ENCODE measurements at regions not wholly inside any gene's neighbourhood (a gene's known extent, or its start where the extent isn't known, plus 50 kb on each side); places are given as distances from the start of the nearest gene placed in this dataset.

DNA sequence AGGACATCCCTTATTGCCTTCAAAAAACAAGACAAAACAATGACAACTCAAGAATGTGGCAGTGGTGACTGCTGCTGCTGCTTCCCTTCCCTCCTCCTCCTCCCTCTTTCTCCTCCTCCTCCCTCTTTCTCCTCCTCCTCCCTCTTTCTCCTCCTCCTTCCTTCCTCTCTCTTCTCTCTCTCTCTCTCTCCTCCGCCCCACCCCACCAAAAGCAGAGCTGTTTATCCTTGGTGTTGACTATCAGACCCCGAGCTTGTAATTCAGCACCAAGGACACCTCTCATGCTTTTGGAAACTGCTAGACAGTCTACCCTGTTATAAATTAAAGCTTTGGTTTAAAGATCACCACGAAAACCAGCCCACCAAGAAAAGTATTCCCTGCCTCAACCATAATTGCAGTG lies 72.4 kb upstream of the IFNAR2 start:
- DNase-seq = no peak

DNA sequence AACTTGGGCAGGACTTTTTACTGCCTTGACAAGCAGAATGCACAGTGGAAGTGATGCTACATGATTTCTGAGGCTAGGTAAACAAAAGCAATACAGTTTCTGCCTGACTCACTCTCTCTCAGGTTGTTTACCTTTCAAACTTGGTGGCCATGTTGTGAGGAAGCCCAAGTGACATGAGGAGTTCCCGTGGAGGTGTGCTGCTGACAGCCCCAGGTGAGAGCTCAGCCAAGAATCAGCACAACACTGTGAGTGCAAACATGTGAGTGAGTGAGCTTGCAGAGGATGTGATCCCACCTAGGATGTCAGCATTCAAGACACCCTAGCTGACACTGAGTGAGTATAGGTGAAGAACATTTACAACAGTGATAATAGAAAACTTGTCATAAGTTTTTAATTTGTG lies 71.1 kb upstream of the IFNAR2 start:
- no peak for DNase-seq

DNA sequence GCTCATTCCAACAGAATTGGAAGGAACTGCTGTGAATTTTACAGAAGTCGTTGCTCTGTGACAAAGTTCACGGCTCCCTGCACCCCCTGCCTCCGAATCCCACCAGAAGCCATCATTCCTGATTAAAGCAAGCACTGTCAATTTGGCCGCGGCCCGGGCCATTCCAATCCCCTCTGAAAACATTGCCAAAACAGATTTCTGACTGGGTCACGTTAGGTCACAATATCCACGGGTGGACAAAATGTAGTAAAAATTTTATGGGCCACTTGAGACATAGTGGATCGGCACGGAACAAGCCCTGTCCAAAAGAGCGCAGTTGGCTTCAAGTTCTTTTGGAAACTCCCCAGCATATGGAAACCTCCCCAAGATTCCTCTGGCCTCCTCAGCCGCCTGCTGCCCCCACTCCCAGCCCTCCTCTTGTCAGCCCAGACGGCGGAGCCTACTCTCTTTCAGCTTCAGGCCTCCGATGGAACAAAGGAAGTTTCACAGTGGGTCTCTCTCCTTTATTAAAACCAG lies 67.2 kb upstream of the IFNAR2 start:
- DNase-seq = no peak

DNA sequence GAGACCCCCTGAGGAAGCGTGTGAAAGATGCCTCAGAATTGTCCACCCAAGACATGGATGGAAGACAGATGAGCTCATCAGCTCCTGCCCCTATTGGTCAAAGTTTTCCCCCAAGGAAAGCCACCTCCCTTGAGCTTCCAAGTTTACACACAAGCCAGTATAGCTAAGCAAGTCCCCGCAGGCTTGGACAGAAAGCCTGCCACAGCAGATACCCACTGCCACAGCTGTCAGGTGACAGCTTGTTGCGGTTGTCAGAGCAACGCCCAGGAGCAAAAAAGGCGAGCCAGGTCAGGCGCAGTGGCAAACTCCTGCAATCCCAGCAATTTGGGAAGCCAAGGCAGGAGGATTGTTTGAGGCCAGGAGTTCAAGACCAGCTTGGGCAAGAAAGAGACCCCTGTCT lies 60.9 kb upstream of the IFNAR2 start:
- no peak for DNase-seq

DNA sequence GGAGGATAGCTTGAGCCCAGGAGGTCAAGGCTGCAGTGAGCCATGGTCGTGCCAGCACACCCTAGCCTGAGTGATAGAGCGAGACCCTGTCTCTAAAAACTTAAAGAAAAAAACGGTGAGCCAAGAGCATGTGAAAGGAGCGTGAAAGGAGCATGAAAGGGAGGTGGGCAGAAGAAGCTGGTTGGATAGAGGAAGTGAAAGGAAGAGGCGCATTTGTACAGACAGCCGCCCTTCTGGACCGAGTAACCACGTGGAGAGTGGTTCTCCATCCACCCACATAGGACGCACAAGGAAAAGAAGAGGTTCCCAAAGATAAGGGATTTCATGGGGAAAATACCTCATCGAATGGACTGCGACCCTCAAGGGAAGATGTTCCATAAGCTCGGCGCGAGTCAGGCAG lies 60.4 kb upstream of the IFNAR2 start:
- no peak for DNase-seq

DNA sequence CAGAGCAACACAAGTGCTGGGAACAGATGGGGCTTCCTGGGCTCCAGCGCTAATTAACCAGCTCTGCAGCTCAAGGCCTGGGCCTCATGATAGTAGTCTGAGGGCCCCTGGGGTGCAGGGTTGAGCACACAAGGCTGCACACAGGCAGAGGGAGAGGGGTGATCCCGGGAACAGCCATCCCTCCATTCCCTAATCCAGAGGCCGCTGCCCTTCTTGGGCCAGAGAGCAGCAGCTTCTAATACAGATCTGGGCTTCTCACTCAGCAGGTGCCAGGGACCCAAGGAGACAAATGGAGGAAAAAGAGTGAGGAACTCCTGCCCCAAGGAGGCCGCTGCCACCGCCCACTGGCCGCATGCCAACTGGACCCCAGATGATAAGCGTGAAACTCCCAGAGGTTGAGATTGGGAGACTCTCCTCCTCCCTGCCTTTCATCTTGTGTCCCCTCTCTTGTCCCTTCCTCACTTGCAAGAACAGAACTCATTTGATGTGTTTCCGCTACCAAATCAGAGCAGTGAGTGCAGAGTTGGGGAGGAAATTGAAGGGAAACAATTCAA lies 58.0 kb upstream of the IFNAR2 start:
- no peak for DNase-seq

DNA sequence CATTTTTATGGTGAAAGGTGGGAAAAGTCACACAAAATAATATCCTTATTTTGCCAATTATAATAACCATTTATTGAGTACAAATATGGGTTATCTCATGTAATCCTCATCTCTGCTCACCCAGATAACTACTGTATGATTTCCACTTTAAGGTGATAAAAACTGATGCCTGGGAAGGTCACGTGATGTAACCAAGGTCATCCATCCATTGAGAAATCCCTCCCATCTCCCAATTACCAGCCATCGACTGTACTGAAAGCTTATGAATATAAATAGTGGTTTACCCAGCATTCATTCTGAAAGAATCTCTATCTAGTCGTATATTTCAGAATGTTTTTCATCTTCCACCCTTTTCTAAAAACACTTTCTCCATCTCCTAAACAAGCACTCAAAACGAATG lies 55.0 kb upstream of the IFNAR2 start:
- no peak for DNase-seq

All from T-helper 1 cell (primary cell).